ENCODE measurements at regions not wholly inside any gene's neighbourhood (a gene's known extent, or its start where the extent isn't known, plus 50 kb on each side); places are given as distances from the start of the nearest gene placed in this dataset.

GRCh38 chr14:100399052-100399849 lies 76.1 kb downstream of the SLC25A47 start:
- no peak for DNase-seq (ENCODE audit: low read depth)

- no peak for DNase-seq (ENCODE audit: low read depth)
Observed at GRCh38 chr14:100400115-100400514, 77.0 kb downstream of the SLC25A47 start.

DNA sequence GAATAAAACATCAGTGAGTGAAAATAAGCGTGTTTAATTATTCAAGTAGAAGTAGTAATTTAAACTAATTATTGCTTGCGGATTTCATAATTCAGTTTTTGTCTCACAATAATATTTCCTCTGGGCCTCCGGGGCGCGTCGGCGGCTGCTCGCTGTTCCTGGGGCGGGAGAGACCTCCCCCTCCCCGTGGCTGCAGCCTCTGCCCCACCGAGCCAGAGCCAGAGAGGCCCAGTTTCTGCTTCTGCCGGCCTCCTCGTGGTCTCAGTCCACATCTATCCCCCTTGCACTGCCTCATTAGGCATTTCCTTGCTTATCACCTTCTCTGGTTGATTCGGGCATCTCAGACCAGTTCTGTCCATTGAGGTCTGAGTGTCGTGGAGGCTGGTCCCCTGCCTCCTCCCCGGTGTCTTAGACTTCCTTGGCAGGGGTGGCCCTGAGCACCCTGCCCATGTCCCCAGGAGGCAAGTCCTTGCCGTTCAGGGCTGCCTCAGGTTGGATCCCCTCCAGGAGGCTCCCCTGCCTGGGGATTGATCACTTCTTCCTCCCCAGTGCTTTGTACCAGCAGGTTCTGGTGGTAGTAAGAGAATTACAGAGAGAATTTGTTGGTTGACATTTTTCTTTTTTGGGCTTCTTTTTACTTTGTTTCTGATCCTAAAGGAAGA lies 78.0 kb downstream of the SLC25A47 start:
- no peak for DNase-seq (ENCODE audit: low read depth)

- no peak for DNase-seq (ENCODE audit: low read depth)
Observed at GRCh38 chr14:100401792-100402191, 78.7 kb downstream of the SLC25A47 start.

DNA sequence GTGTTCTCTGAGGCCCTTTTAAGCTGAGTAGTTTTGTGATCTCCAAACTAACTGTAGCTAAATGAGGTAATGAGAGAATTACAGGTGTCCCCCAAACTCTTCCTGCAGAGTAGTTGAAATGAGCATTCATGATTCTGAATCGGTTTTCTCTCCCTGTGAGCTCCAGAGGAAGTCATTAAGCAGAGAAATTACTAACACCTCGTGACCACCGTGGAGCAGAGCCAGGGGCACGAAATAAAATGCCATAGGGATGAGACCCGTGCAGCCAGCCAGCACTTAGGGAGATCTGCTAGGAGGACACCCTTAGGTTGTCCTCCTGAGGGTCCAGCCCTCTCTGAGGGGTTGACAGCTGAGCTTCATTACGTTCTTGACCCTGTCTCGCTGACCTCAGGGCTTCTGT lies 79.5 kb downstream of the SLC25A47 start:
- DNase-seq (ENCODE audit: low read depth), result no peak

- DNase-seq (ENCODE audit: low read depth), result no peak
Observed at GRCh38 chr14:100403105-100403504, 80.0 kb downstream of the SLC25A47 start.

DNA sequence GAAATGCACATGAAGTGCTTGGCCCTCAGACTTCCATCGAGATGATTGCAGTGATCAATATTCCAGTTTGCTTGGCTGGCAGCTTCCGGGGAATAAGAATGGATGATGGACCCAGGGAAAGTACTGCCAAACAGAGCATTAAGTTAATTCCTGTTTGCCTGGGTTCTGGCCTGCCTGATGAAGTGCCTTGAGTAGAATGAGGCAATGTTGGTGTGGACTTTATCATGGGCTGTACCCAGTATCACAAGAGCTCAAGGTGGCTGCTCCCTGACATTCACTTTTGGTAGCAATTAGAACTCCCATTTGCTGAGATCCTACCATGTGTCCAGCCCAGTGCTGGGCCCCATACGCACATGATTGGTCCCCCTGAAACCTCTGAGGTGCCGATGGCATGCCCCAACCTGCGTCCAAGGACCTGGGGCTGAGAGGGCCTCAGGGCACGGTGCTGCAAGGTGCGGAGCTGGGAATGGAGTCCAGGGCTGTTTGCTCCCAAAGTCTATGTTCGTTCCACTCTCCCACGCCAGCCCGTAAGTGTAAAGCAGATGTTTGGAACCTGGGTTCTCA lies 80.7 kb downstream of the SLC25A47 start:
- DNase-seq (ENCODE audit: low read depth), result no peak

- no peak for DNase-seq (ENCODE audit: low read depth)
Observed at GRCh38 chr14:100404419-100404818, 81.3 kb downstream of the SLC25A47 start.

DNA sequence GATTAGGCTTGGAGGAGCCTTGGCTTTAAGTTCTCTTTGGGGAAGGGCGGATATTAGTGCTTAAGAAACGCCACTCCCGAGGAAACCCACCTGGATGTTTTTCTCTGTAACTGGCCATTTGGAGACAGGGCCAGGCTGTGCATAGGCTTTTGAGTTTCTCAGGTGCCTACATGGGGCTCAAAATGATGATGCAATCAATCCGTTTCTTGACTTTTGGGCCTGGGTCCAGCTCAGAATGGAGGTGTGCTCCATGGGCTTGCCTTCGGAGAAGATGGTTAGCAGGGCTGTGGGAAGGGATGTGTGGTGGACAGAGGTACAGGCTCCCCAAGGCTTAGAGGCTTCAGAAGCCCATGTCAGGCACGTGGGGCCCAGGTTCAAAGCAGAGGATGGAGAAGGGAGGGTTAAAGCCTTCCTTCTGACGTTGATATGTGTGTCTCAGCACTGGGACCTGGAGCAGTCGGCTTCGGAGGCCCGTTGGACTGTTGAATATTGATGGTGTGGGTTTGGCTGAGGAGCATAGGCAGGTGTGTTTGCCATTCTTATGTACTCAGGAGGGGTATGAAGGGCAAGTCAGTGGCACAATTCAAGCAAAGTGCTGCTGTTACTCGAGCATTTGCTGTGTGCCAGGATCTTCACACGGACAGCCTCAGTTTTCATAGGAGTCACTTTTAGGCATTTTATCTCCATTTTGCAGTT lies 82.8 kb downstream of the SLC25A47 start:
- DNase-seq (ENCODE audit: low read depth), result no peak

DNA sequence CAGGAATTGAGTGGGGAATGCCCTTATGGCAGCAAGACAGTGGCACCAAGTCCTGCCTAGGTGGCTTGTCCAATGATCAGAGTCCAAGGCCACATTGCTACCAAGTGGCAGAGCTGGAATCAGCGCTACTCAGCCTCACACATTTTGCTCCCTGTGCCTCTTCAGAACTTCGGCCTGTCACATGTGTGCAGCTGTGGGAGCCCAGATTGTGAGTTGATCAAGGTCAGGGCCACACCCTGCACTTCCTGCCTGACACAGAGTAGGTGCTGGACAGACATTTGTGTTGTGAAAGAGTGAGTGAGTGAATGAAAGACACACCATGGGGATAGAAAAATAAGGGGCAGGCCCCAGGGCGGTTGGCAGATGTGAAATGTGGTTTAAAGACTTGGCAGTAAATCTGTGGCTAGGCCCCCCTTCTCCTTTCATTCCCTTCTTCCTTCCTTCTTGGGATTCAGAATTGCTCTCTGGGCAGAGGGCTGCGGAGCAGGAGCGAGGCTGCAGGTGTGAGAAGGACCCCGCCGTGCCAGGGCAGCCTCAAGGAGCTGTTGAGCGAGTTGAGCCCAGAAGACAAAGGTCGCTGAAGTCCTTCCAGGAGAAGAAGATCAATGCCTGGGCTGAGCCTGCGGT lies 83.5 kb downstream of the SLC25A47 start:
- DNase-seq (ENCODE audit: low read depth), result no peak

DNA sequence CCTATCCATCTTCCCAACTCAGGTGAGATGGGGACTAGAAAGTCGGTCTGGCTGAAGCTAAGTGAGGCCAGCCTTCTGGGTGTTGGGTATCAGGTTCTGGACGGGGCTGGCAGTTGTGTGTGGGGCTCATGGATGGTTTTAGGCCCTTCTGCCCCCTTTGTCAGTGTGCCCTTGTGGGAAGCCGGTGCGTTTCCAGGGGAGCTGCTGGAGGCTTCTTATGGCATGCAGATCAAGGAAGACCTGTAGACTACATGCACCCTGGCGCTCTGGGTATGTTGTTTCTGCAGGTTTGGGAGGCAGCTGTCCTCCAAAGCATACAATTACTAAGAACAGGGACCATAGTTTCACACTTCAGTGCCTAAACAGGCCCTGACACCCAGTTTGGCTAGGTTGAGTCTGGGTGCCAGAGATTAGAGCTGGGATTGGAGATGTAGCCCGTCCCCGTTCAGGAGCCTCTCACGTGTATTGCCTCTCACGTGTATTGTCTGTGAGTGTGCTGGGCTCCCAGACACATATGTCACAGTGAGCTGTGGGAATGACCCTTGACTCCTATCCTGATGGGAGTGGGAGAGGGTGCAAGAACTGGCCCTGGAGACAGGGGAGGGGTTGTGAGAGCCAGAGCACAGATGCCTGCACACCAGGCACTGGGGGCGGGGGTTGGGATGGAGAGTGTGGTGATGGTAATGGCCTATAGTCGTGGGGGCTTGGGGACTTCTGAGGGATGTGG lies 84.4 kb downstream of the SLC25A47 start:
- no peak for DNase-seq (ENCODE audit: low read depth)

GRCh38 chr14:100408350-100409002 lies 85.3 kb downstream of the SLC25A47 start:
- no peak for DNase-seq (ENCODE audit: low read depth)

GRCh38 chr14:100409003-100409360 lies 85.8 kb downstream of the SLC25A47 start:
- DNase-seq (ENCODE audit: low read depth), result no peak

DNA sequence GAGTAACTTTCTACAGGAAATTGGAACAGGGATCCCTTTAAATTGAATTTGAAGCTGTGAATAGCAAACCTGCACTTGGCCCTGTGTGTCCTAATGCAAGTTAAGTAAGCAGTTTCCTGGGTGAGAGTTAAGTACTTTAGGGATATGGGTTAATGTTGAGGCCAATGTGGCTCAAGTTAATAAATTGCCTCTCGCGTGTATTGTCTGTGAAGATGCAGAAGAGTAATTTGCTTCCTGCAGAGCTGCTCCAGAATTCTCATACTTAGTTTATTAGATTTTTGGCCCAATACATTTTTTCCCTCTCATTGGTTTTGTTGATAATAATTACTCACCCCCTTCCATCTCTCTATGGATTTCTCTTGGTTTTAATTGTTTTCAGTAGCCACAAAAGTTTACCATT lies 86.5 kb downstream of the SLC25A47 start:
- DNase-seq (ENCODE audit: low read depth), result no peak

GRCh38 chr14:100410056-100410565 lies 87.0 kb downstream of the SLC25A47 start:
- DNase-seq (ENCODE audit: low read depth), result no peak

GRCh38 chr14:100413699-100414098 lies 90.6 kb downstream of the SLC25A47 start:
- no peak for DNase-seq (ENCODE audit: low read depth)

- DNase-seq (ENCODE audit: low read depth), result no peak
Observed at GRCh38 chr14:100415226-100415625, 92.1 kb downstream of the SLC25A47 start.

GRCh38 chr14:100416081-100416680 lies 93.0 kb downstream of the SLC25A47 start:
- DNase-seq (ENCODE audit: low read depth), result no peak

DNA sequence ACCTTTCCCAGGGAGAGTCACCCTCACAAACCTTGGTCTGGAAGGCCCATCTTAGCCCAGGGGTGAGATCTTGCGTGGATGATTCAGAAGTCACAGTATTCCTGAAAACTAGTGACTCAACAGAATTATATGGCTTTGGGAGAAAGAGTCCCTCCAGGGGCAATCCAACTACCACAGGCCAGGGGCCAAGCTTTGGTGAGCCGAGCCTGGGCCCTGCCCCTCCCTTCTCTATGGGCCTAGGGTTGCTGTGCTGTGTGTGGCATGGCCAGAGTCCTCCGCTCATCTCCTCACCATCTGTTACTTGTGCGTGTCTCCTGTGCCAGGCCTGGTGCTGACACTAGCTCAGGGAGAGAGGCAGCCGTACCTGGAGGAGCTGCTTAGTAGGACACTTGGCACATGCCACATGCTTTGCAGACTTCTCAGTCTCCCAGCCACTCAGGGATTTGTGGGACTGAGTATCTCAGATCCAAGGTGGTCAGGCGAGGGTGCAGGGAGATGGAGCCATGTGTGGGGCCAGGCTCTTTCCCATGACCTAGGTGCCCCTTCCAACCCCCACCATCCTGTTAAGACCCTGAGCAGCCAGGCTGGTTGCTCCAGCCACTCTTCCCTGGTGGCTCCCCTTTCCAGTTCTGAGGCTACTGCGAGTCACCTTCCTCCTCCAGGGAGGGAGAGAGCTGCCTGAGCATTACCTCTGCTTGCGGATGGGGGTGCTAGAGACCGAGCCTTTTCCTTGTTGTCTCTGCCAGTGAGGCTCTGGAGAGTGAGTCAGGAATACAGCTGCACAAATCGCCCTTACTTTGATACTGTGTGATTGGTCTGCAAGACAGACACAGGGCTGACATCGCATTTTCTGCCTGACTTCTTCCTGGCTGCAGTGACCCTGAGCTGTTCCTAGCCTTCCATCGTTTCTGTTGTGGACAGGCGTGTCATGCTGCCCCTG lies 94.1 kb downstream of the SLC25A47 start:
- no peak for DNase-seq (ENCODE audit: low read depth)
